Gastrocnemius medialis (tissue), 4 donors: ENCODE measurements at regions not wholly inside any gene's neighbourhood (a gene's known extent, or its start where the extent isn't known, plus 50 kb on each side); places are given as distances from the start of the nearest gene placed in this dataset.

Experiments
- POLR2A ChIP-seq, 2 donors: fragments of 450-650 bp; IDR thresholded peaks; one replicate each; pipeline ENCODE4 v1.6.1; 2017; ENCODE audit warnings: antibody characterized with exemption in 2 of 2, mild to moderate bottlenecking in 2 of 2, moderate library complexity in 2 of 2
- TF ChIP-seq, protein P1 (sequence below), 5 experiments: fragments of 450-650 bp in 3 of 5; fragments of 200-600 bp in 2 of 5; sonication (generic) in 2 of 5; IDR thresholded peaks in 4 of 5; conservative IDR thresholded peaks in 1 of 5; 1 replicate in 4 of 5; 2 replicates in 1 of 5; pipeline ENCODE4 v1.5.1; 2016 to 2019; ENCODE audit warnings: antibody characterized with exemption in 5 of 5, mild to moderate bottlenecking in 3 of 5, moderate library complexity in 3 of 5

DNA sequence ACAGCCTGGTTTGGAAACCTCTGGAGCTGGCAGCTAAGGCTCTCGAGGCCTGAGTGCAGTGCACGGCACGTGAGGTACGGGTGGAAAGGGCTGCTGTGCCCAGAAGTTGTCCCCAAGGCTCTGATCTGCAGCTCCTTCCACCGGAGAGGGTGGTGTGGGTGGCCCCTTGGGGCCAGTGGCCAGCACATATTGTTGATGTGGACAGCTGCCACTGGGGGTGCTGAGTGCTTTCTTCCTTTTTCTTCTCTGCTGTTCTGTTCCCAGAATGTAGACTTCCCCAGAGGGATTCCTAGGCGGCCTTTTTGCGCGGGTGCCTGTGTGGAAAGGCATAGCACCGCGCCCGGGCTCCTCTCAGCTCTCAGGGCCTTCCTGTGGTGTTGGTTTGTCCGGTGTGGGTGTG, 1476.5 kb downstream of the TBC1D22A start:
- TF ChIP-seq, protein P1, sequence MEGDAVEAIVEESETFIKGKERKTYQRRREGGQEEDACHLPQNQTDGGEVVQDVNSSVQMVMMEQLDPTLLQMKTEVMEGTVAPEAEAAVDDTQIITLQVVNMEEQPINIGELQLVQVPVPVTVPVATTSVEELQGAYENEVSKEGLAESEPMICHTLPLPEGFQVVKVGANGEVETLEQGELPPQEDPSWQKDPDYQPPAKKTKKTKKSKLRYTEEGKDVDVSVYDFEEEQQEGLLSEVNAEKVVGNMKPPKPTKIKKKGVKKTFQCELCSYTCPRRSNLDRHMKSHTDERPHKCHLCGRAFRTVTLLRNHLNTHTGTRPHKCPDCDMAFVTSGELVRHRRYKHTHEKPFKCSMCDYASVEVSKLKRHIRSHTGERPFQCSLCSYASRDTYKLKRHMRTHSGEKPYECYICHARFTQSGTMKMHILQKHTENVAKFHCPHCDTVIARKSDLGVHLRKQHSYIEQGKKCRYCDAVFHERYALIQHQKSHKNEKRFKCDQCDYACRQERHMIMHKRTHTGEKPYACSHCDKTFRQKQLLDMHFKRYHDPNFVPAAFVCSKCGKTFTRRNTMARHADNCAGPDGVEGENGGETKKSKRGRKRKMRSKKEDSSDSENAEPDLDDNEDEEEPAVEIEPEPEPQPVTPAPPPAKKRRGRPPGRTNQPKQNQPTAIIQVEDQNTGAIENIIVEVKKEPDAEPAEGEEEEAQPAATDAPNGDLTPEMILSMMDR (IDR thresholded peaks at IDR 0.05 in 4 of 5, conservative IDR thresholded peaks at IDR 0.05 in 1 of 5) = no peak
- TF ChIP-seq POLR2A (IDR thresholded peaks at IDR 0.05) = no peak
